Subcutaneous abdominal adipose tissue (tissue), 5 donors: ENCODE measurements at regions not wholly inside any gene's neighbourhood (a gene's known extent, or its start where the extent isn't known, plus 50 kb on each side); places are given as distances from the start of the nearest gene placed in this dataset.
"Not testable (repeated sequence)": the region's sequence is repeated elsewhere in the genome, so short reads cannot be mapped to it uniquely, and the experiment has no call there.

Source experiments
- H3K27ac ChIP-seq: one replicate; pipeline ENCODE4 v1.7.0; 2013; ENCODE audit warnings: low read depth, mild to moderate bottlenecking, inconsistent platforms, low read length, moderate library complexity
- H3K27me3 ChIP-seq, 5 donors: one replicate each; pipeline ENCODE4 v1.7.0; 2013; ENCODE audit warnings: low read length in 5 of 5, inconsistent platforms in 1 of 5; ENCODE audit not compliant: control insufficient read depth in 5 of 5, insufficient read depth in 4 of 5
- H3K36me3 ChIP-seq, 5 donors: one replicate each; pipeline ENCODE4 v1.7.0; 2013; ENCODE audit warnings: low read length in 5 of 5; ENCODE audit not compliant: control insufficient read depth in 5 of 5, insufficient read depth in 5 of 5
- H3K4me1 ChIP-seq, 5 donors: one replicate each; pipeline ENCODE4 v1.7.0; 2013; ENCODE audit warnings: low read length in 5 of 5, mild to moderate bottlenecking in 3 of 5, moderate library complexity in 1 of 5; ENCODE audit not compliant: control insufficient read depth in 5 of 5, insufficient read depth in 5 of 5
- H3K4me3 ChIP-seq, 5 donors: one replicate each; pipeline ENCODE4 v1.7.0; 2013; ENCODE audit warnings: low read length in 5 of 5, low read depth in 1 of 5
- H3K9ac ChIP-seq, 5 donors: one replicate each; pipeline ENCODE4 v1.7.0; 2013; ENCODE audit warnings: low read length in 5 of 5, mild to moderate bottlenecking in 4 of 5, moderate library complexity in 3 of 5
- H3K9me3 ChIP-seq, 5 donors: one replicate each; pipeline ENCODE4 v1.7.0; 2013; ENCODE audit warnings: low read length in 5 of 5; ENCODE audit not compliant: control insufficient read depth in 5 of 5
- donor health status: healthy.
- donor health status: healthy.
- donor health status: healthy.
- donor health status: healthy.
- donor health status: healthy.

GRCh38 chr3:103991461-103992115, 1375.1 kb upstream of the ALCAM start:
- Histone ChIP-seq H3K27me3 (no peaks in the 10 kb centered on the region), H3K36me3 (no peaks in the 10 kb centered on the region), H3K4me3 (no peak overlapping the region), H3K9me3 (no peaks in the 10 kb centered on the region), H3K27ac (no peak overlapping the region), H3K4me1 (no peaks in the 10 kb centered on the region), H3K9ac (no peak overlapping the region)

DNA sequence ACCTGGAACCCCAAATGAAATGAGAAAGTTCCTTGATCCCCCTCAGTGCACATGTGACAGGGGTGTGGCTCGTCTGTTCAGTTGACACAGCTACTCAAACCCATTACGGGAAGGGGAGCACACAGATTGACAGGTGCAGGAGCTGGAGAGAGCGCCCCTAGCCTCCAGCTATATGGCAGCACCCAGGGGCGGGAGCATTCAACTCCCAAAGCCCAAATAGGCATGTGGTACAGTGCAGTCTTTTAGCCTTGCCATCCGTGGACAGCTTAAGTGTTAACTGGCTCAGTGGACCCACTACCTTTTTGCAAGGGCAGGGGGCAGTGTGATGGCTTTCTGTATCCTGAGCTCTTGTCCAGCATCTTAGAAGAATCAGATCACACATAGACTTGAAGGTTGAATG, 1374.2 kb upstream of the ALCAM start:
- no peak overlapping the region for H3K27ac ChIP-seq
- H3K9ac ChIP-seq = no peak overlapping the region
- no peak overlapping the region for H3K4me3 ChIP-seq
- no peaks in the 10 kb centered on the region for H3K9me3 ChIP-seq
- no peaks in the 10 kb centered on the region for H3K4me1 ChIP-seq
- H3K27me3 ChIP-seq = no peaks in the 10 kb centered on the region
- no peaks in the 10 kb centered on the region for H3K36me3 ChIP-seq

DNA sequence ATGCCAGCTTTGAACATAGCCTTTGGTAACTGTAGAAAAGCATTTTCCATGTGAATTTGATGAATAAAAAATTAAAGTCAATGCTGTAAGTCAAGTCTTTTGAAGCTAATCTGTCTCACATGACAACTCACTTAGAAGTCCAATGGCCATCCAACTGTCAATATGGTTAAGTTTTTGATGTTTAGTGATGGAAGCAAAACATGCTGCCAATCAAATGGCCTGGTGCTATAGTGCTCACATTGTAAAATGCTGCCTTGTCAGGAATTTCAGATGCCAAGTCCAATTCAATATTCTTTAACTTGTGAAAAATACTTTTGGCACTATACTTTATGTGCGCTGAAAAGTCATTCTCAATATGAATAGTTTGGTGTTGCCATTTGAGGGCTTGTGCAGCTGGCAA, 1361.8 kb upstream of the ALCAM start:
- no peaks in the 10 kb centered on the region for H3K9me3 ChIP-seq
- no peak overlapping the region for H3K4me3 ChIP-seq
- H3K27me3 ChIP-seq = no peaks in the 10 kb centered on the region

GRCh38 chr3:104005815-104006214, 1360.9 kb upstream of the ALCAM start:
- H3K36me3 ChIP-seq = no peaks in the 10 kb centered on the region
- H3K9ac ChIP-seq = no peak overlapping the region
- H3K27me3 ChIP-seq = no peaks in the 10 kb centered on the region
- no peak overlapping the region for H3K27ac ChIP-seq
- H3K9me3 ChIP-seq = no peaks in the 10 kb centered on the region
- H3K4me1 ChIP-seq = no peaks in the 10 kb centered on the region
- no peak overlapping the region for H3K4me3 ChIP-seq

More for the DNA sequence above, 1361.8 kb upstream of the ALCAM start:
- Histone ChIP-seq H3K9ac (no peak overlapping the region), H3K27ac (no peak overlapping the region), H3K4me1 (no peaks in the 10 kb centered on the region), H3K36me3 (no peaks in the 10 kb centered on the region)

GRCh38 chr3:104018541-104018940, 1348.2 kb upstream of the ALCAM start:
- Histone ChIP-seq H3K4me3 (no peak overlapping the region), H3K4me1 (no peaks in the 10 kb centered on the region), H3K27ac (no peak overlapping the region), H3K27me3 (no peaks in the 10 kb centered on the region), H3K9ac (no peak overlapping the region), H3K9me3 (peaks cover 0 to 15% (median 8%) of the 10 kb centered on the region in 5 donors), H3K36me3 (no peaks in the 10 kb centered on the region)

GRCh38 chr3:104031598-104031997, 1335.1 kb upstream of the ALCAM start:
- Histone ChIP-seq H3K27me3 (no peaks in the 10 kb centered on the region), H3K27ac (no peak overlapping the region), H3K9me3 (peaks cover 0 to 5% (median 0%) of the 10 kb centered on the region in 5 donors), H3K36me3 (no peaks in the 10 kb centered on the region), H3K4me1 (no peaks in the 10 kb centered on the region), H3K9ac (no peak overlapping the region), H3K4me3 (no peak overlapping the region)

GRCh38 chr3:104032283-104032682, 1334.4 kb upstream of the ALCAM start:
- H3K27me3 ChIP-seq = no peaks in the 10 kb centered on the region
- H3K9me3 ChIP-seq = peaks cover 0 to 5% (median 0%) of the 10 kb centered on the region in 5 donors
- H3K4me1 ChIP-seq = no peaks in the 10 kb centered on the region
- no peak overlapping the region for H3K27ac ChIP-seq
- no peak overlapping the region for H3K4me3 ChIP-seq
- no peak overlapping the region for H3K9ac ChIP-seq
- no peaks in the 10 kb centered on the region for H3K36me3 ChIP-seq

- Histone ChIP-seq H3K27me3 (no peaks in the 10 kb centered on the region), H3K9me3 (no peaks in the 10 kb centered on the region), H3K9ac (no peak overlapping the region), H3K4me3 (no peak overlapping the region), H3K4me1 (no peaks in the 10 kb centered on the region), H3K27ac (no peak overlapping the region), H3K36me3 (no peaks in the 10 kb centered on the region)
Measured at GRCh38 chr3:104040896-104041295, 1325.8 kb upstream of the ALCAM start.

DNA sequence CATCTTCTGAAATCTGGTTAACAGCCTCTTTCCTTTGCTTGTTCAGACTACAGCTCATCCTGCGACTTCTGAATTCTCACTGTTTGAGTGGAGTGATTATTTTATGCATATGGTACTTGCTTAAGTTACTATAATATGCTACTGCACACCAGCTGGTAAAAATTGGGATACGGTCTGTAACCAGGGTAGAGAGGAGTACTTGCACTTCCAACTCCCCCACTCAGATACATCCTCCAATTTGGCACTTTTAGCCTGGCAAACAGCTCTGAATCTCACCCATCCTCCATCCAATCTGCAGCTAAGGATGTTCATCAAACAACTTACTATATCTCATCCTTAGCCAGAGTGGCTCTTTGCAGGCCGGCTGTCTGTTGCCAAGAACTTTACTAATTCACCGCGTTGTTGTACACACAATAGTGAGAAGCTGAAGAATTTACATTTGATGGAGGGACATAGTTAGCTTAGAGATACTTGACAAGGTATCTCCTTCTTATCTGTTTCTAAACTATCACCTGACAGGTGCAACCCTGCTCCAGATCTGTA, 1323.6 kb upstream of the ALCAM start:
- not testable (repeated sequence) for H3K9me3 ChIP-seq, H3K9ac ChIP-seq, H3K27me3 ChIP-seq, H3K36me3 ChIP-seq, H3K27ac ChIP-seq, H3K4me3 ChIP-seq, H3K4me1 ChIP-seq

- no peaks in the 10 kb centered on the region for H3K27me3 ChIP-seq
- no peaks in the 10 kb centered on the region for H3K36me3 ChIP-seq
- H3K4me3 ChIP-seq = no peak overlapping the region
- no peaks in the 10 kb centered on the region for H3K4me1 ChIP-seq
- H3K9ac ChIP-seq = no peak overlapping the region
- no peaks in the 10 kb centered on the region for H3K9me3 ChIP-seq
- H3K27ac ChIP-seq = no peak overlapping the region
Measured at GRCh38 chr3:104044002-104044401, 1322.7 kb upstream of the ALCAM start.
